GM08714 (cell line): ENCODE measurements at regions not wholly inside any gene's neighbourhood (a gene's known extent, or its start where the extent isn't known, plus 50 kb on each side); places are given as distances from the start of the nearest gene placed in this dataset.

ENCODE experiments used
- H3K4me3 ChIP-seq: fragments of 200-500 bp; sonication (Bioruptor generic); 2 replicates; pipeline ENCODE4 v1.5.1; 2014; ENCODE audit warnings: mild to moderate bottlenecking, low read length, inconsistent platforms
- ZNF274 ChIP-seq: IDR thresholded peaks from 2 replicates; pipeline ENCODE4 v1.6.1; 2012; ENCODE audit warnings: mild to moderate bottlenecking, low read depth, low read length

DNA sequence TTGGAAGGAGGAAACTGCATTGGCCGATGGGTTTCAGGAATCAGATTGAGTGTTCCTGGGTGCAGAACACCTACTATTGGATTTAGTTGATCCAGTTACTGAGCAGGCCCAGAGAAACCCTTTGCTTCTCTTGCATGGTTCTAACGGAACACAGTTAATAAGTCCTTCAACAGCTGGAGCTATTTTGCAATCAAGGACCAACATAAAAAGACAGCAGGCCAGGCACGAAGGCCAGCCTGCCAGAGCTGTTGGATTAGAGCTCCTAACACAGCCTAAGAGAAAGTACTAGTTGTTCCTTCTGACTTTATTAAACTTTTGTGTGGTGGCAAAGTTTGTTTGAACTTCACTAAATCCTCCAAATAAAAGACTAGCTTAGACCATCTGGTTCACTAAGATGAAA is 148.0 kb upstream of the LMO4 start:
- TF ChIP-seq ZNF274: no peak
- H3K4me3 ChIP-seq: no peak overlapping the region

DNA sequence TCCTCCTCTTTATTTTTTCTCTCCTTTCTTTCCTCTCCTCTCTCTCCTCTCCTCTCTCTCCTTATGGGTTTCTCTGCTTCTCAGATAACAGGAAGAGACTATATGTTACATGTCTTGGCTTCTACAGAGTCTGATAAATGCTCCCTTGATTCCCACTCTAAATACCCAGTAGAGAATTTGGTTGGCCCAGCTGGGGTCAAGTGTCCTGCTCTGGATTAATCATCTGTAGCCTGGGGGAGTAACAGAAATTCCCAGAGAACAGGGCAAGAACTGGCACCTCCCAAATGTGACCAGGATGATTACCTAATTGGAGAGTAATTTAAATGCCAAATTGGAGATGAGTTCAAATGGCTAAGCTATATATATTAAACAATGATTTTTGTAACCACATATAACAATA is 146.1 kb upstream of the LMO4 start:
- TF ChIP-seq ZNF274: no peak
- no peak overlapping the region for H3K4me3 ChIP-seq

DNA sequence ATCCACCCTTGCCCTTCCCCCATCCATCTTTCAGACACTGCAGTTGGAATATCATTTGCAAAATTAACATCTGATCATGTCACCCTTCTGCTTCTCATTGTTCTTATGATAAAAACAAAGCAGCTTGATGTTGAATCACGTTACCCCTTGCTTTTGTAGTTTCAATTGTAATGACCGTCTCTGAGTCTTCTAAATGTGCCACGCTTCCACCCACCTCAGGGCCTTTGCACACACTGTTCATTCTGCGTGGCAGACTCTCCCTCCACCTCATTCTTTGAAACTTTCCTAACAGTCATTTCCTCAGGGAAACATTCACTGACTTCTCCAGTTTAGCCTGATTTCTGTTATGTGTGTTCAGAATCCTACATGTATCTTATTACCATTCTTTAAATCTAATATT is 143.6 kb upstream of the LMO4 start:
- H3K4me3 ChIP-seq: no peak overlapping the region

DNA sequence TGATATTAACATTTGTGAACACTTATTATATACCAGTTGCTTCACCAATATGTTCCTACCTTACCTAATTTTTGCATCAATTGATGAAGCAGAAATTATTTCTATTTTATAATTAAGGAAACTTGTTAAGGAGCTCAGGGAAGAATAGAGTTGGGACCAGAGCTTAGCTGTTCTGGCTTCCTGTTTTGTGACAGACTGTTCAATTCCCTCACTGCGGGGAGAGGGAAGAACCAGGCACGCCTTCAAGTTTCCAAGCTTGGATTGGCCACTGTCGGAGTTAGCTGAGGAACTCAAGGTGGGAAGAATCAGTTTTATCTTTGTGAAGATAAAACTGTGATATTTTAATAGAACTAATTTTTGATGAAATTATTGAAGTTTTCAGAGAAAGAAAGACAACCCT is 142.3 kb upstream of the LMO4 start:
- no peak overlapping the region for H3K4me3 ChIP-seq
- no peak for TF ChIP-seq ZNF274

More for the DNA sequence above, 143.6 kb upstream of the LMO4 start:
- TF ChIP-seq ZNF274: no peak

DNA sequence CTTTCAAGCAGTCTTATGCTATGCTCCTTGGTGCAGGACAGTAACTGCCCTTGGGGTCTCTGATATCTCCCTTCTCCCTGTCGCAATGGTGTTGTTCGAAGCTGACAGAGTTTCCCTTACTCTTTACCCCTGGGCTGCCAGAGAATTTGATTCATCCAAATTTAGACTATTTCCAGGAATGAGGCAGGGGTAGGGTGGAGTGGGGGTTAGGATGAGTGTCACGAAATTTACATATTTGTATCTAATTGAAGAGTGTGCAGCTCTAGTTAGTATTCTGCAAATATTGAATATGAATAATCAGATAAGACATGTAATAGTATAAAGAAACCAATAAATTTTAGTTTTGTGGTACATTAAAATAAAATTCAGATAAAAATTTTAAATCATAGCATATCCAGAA is 140.0 kb upstream of the LMO4 start:
- TF ChIP-seq ZNF274: no peak
- no peak overlapping the region for H3K4me3 ChIP-seq

DNA sequence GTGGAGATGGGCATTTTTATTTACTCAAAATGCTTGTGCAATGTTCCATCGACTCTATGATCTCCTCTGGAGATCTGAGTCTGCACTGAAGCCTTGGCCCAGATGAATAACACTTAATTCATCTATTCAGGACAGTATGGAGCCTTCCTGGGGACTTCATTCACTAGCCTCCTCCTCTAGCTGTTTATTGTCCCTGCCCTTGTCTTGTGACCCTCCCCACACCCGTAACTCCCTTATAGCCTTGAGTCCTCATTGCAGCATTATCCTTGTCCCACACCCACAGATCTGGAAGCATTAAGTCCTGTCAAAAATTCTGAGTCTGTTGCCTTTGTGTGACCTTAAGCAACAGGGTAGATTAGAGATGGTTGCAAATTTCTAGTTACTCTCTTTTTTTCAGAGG is 138.3 kb upstream of the LMO4 start:
- no peak overlapping the region for H3K4me3 ChIP-seq
- TF ChIP-seq ZNF274: no peak

- no peak for TF ChIP-seq ZNF274
- H3K4me3 ChIP-seq: no peak overlapping the region
Measured at GRCh38 chr1:87191646-87192045, 137.0 kb upstream of the LMO4 start.

GRCh38 chr1:87194271-87194774 is 134.4 kb upstream of the LMO4 start:
- TF ChIP-seq ZNF274: no peak
- no peak overlapping the region for H3K4me3 ChIP-seq

- no peak for TF ChIP-seq ZNF274
- H3K4me3 ChIP-seq: no peak overlapping the region
Measured at GRCh38 chr1:87194856-87195255, 133.8 kb upstream of the LMO4 start.

DNA sequence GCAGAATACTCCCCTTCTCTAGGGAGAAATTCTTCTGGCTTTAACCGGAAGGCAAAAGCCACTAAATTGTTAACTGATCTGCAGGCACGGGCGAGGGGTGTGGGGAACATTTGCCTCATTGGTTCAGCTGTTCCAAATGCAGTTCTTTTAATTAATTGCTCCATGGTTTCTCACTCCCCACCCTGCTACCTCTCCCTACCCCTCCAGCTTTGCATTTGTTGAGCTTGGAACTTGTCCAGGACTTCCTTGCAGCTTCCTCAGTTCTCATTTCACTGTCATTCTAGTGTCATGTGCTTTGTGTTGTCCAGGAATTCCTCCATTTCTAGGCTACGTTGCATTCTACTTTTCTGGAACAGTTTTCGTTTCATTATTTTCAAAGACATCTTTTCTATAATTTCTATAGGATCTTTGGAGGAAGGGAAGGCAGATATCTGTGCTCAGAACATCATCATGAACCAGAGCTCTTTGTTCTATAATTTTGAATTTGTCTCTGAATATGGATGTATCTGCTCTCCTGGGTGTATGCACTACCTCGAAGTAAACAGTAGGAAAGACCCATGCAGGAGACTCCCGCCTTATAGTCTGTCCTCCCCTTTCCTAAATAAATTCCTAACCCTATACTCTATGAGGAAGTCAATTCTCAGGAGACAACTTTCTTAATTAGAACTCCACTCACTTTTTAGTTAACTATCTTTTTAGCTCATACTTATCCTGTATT is 132.4 kb upstream of the LMO4 start:
- TF ChIP-seq ZNF274: no peak
- no peak overlapping the region for H3K4me3 ChIP-seq

DNA sequence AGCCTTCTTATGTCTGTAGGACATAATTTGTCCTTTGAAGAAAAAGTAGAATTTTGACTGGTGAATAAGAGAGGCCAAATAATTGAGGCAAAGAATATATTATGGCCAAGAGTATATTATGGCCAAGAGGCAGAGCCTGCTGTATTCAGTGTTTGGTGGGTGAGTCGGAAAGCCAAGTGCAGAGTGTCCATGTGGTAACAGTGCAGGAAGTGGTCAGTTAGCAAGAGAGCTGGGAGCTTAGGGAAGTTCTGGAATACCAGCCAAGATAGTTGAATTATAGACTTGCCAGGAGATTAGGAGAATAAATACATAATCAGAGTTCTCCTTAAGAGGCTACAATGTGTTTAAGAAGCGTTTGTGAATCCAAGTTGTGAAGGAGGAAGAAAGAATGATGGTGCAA is 131.5 kb upstream of the LMO4 start:
- TF ChIP-seq ZNF274: no peak
- no peak overlapping the region for H3K4me3 ChIP-seq

DNA sequence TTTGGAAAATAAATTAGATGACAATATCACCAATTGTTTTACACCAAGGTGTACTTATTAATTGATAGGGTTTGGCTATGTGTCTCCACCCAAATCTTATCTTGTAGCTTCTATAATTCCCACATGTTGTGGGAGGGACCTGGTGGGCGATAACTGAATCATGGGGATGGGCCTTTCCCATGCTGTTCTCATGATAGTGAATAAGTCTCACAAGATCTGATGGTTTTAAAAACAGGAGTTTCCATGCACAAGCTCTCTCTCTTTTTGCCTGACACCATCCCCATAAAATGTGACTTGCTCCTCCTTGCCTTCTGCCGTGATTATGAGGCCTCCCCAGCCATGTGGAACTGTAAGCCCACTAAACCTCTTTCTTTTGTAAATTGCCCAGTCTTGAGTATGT is 131.0 kb upstream of the LMO4 start:
- TF ChIP-seq ZNF274: no peak
- H3K4me3 ChIP-seq: no peak overlapping the region

DNA sequence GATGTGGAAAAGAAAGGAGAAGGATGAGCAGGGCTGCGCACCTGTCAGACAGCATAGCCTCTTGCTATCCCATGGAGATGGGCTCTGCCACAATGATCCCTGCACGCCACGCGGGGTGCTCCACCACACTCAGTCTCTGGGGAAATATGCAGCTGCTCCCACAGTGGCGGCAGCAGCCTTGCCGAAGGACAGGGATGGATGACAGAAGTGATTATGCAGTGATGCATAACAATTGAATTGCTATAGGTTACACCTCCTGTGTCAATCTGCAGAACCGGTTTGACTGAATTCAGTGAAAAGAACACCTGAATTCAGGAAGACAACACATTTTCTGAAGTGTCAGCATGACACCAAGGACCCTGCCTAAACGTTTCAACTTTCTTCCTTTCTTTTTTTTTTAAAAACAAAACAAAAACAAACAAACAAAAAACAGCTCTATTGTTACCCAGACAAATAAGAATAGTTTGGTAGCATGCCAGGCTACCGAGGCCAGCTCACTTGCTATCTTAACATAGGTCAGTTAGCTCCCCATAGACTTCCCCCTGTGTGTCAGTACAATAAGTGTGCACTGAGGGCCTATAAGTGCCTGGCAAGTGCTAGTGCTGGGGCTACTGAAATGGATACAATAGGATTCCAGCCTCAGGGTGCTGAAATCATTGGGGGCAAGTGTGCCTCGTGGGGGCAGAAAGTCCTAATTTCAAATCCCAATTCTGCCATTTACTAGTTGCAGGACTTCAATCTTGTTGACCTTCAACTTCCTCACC is 127.6 kb upstream of the LMO4 start:
- no peak for TF ChIP-seq ZNF274
- no peak overlapping the region for H3K4me3 ChIP-seq

DNA sequence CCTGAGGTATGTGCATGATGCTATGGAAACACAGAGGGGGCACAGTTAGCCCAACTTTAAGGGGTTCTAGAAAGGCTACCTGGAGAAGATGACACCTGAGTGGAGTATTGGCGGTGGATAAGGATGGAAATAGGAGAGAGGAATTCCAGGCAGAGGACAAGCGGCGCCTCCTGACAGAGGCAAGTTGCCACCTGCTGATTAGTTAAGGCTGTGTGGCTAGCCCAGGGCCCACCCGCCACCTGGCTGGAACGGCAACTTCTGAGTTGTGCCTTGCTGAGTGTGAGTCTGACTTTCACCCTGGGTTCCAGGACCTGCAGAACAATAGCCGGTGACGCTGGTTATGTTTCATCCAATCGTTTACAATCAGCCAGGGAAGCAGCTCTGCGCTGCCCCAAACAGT is 126.9 kb upstream of the LMO4 start:
- no peak for TF ChIP-seq ZNF274
- H3K4me3 ChIP-seq: no peak overlapping the region

- no peak for TF ChIP-seq ZNF274
- peak overlapping the region; percentile 1; the same call in 1 of the 2 replicates for H3K4me3 ChIP-seq
Measured at GRCh38 chr1:87202451-87202850, 126.2 kb upstream of the LMO4 start.
